ENCODE measurements at regions not wholly inside any gene's neighbourhood (a gene's known extent, or its start where the extent isn't known, plus 50 kb on each side); places are given as distances from the start of the nearest gene placed in this dataset.

GRCh38 chr13:73715911-73716510 lies 418.2 kb downstream of the KLF12 start:
- DNase-seq (ENCODE audit: low read depth in 2 of 2): no peak

DNA sequence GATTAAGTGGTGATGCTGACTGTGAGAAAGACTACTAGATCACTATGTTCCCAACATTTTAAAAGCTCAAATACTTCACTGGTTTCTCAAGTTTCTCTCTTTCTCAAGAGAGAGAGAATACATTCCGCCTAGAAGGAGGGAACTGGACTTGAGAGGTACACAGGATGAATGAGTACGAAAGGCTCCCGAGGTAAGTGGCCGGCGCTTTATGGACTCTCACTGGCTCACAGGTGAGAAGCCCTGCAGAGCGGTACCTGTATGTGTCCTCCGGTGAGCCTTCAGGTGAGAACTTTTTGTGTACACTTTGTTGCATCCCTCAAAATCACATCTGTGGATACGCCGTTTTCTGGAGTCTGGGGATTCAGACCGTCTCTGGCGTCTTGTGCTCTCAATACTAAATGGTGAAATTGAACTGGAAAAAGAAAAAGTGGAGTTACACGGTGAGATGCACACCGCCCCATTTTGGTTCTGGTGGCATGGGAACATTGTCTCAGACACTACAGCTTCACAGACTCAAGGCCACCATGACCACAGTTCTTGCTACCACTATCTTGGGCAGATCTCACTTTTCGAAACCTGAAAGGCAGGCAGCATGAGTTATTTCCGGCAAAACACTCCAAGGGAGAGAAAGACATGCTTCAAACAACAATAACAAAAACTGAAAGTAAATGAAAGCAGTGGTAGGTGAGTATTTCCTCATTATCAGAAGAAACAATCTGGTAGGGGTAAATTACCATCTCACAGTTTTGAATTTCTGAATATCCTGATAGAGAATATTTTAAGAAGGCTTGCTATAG lies 418.9 kb downstream of the KLF12 start:
- peak; percentile 26 to 38 for DNase-seq (ENCODE audit: low read depth in 2 of 2)

DNA sequence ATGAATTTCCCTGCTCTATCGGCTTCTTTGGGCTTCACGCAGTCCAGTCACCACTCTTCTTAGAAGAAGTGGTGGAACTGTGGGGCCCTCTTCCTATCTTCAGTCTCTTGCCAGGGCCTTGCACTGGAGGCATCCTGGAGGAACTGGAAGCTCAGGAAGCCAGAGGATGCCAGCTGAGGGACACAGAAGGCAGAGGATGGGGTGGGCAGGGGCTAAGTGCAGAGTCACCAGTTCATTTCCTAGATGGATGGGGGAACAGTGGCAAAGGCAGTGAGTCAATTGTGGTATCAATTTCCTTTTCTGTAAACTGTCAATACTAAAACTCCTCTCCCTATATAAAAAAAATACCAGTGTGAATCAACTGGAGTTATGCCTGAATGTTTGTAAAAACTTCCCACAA lies 419.7 kb downstream of the KLF12 start:
- DNase-seq (ENCODE audit: low read depth in 2 of 2): no peak

DNA sequence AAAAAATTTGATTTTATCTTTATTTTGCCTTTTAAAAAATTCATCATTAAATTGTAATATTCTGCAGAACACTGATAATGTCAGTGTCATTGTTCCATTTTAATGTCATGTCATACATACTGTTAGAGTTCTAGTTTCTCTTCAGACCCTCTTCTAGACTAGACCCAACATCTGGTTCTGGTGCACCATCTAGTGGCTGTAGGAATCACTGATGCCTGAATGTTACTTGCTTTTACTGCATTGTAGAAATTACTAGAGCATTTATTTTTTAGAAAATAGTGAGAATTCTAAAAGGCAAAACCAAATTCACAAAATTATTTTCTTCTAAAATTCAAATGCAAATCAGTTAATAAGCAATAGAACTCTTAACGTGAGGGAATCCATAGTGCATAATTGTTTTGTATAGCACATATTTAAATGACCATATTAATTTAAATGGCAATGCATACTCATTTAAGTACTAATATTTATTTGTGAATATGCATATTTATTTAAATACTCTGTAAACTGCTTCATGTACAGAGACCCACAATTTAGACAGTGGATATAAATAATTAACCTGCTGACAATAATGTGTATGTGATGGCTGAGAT lies 425.7 kb downstream of the KLF12 start:
- DNase-seq (ENCODE audit: low read depth in 2 of 2): peak in 1 of 2 donors; percentile 38

GRCh38 chr13:73704587-73704986 lies 429.6 kb downstream of the KLF12 start:
- no peak for DNase-seq (ENCODE audit: low read depth in 2 of 2)

- DNase-seq (ENCODE audit: low read depth in 2 of 2): no peak
Observed at GRCh38 chr13:73703606-73704005, 430.6 kb downstream of the KLF12 start.

GRCh38 chr13:73702419-73703071 lies 431.7 kb downstream of the KLF12 start:
- peak in 1 of 2 donors; percentile 18 for DNase-seq (ENCODE audit: low read depth in 2 of 2)

- no peak for DNase-seq (ENCODE audit: low read depth in 2 of 2)
Observed at GRCh38 chr13:73701160-73701559, 433.0 kb downstream of the KLF12 start.

GRCh38 chr13:73698859-73699258 lies 435.3 kb downstream of the KLF12 start:
- DNase-seq (ENCODE audit: low read depth in 2 of 2): no peak

GRCh38 chr13:73697166-73697565 lies 437.0 kb downstream of the KLF12 start:
- no peak for DNase-seq (ENCODE audit: low read depth in 2 of 2)

GRCh38 chr13:73696713-73697112 lies 437.5 kb downstream of the KLF12 start:
- no peak for DNase-seq (ENCODE audit: low read depth in 2 of 2)

- DNase-seq (ENCODE audit: low read depth in 2 of 2): no peak
Observed at GRCh38 chr13:73696271-73696670, 437.9 kb downstream of the KLF12 start.

GRCh38 chr13:73695325-73695724 lies 438.9 kb downstream of the KLF12 start:
- DNase-seq (ENCODE audit: low read depth in 2 of 2): no peak

DNA sequence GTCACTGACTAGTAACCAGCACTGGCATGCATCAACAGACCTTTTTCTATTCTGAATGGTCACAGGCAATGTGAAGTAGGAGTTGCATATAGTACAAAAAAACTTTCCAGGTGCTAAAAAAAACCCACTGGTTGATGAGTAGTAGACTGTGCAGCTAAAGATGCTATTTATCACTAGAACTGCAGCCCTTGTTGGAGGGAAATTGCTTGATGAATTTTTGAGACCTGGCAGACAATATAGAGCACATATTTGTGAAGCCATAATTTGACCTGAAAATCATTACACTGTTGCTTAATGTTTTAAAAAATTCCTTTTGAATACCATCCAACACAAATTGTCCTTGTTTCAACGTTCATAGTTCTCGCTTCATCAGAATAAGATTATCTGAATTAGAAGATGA lies 441.0 kb downstream of the KLF12 start:
- DNase-seq (ENCODE audit: low read depth in 2 of 2): no peak

DNA sequence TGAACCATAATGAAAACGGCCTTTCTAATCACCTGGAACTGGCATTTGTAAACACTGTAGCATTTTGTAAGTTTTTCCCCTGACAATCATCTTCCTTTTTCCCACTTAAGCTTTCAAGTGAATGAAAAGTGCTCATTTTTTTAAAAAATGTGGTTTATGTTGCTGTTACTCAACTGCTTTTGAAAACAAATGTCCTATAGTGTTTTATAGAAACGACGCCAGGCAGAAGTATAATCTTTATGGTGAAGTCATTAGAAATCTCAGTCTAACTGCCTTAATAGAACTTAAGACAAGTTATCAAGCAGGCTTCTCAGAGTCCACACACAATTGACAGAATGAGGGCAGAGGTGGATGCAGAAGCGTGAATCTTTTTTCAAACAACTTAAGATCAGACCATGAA lies 442.3 kb downstream of the KLF12 start:
- no peak for DNase-seq (ENCODE audit: low read depth in 2 of 2)

DNA sequence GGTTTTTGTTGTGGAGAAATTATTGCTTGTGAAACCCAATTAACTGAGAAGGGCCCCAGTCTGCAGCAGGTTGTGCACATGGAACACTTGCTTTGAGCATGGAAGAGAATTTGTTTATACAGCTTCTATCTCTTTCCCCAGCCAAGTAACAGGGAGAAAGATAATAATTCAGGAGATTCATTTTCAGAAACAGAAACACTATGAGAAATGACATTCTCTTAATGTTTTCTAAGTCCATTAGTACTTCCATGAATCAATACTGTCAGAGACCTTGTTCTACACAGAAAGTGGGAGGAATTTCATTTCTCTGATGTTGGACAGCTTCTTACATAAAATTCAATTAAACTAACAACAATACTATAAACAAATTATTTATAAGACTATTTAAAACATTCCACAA lies 446.3 kb downstream of the KLF12 start:
- DNase-seq (ENCODE audit: low read depth in 2 of 2): no peak

DNA sequence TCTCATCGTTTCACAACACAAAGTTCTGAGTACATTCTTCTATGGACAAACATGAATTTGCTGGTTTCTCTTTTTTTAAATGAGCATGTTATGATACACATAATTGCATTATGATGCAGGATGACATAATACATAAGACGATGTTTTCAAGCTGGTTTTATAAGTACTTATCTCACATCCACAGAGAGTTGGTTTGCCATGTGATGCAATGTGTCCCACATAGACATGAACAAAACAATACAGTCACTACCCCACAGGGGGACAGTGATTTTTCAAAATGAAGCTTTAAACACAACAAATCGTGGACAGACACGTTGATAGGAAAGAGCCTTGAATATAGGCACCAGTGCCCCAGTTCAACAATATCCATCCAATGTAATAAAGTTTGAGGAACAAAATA lies 447.1 kb downstream of the KLF12 start:
- no peak for DNase-seq (ENCODE audit: low read depth in 2 of 2)

DNA sequence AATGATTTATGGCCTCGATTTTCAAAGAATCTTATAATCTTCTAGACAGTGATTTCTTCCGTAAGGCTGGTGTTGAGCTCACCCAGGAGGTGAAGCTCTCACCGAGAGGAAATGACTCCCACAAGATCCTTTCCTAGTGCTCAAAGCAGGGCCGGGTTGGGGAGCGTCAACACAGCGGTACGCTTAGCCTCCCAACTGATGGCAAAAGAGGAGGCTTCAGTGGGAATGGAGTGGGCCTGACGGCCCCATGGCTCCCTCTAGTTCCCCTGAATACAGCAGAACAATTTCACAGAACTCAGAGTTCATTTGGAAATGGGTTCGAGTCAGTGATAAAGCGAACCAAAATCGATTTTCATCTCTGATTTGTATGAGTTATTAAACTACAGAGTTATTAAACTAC lies 449.5 kb downstream of the KLF12 start:
- DNase-seq (ENCODE audit: low read depth in 2 of 2): no peak

GRCh38 chr13:73684286-73684685 lies 449.9 kb downstream of the KLF12 start:
- DNase-seq (ENCODE audit: low read depth in 2 of 2): no peak

- no peak for DNase-seq (ENCODE audit: low read depth in 2 of 2)
Observed at GRCh38 chr13:73683746-73684145, 450.5 kb downstream of the KLF12 start.

DNA sequence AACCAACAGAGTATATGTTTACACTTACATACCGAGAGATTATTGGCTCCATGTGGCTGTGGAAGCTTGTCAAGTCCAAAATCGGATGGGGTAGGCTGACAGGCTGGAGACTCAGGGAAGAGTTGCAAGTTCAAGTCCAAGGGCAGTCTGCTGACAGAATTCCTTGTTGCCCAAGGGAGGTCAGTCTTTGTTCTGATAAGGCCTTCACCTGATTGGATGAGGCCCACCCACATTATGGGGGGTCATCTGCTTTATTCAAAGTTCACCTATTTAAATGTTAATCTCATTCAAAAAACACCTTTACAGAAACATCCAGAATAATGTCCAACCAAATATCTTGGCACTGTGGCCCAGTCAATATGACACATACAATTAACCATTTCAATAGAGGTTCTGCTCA lies 452.4 kb downstream of the KLF12 start:
- no peak for DNase-seq (ENCODE audit: low read depth in 2 of 2)

GRCh38 chr13:73681015-73681414 lies 453.2 kb downstream of the KLF12 start:
- no peak for DNase-seq (ENCODE audit: low read depth in 2 of 2)

All from stimulated activated CD4-positive, alpha-beta T cell treated with anti-CD3 and anti-CD28 coated beads, Interleukin-15, amount 100 ng/mL, for 48 hours (primary cell).